NCI-H748 (cell line): ENCODE measurements at regions not wholly inside any gene's neighbourhood (a gene's known extent, or its start where the extent isn't known, plus 50 kb on each side); places are given as distances from the start of the nearest gene placed in this dataset.

ENCODE experiments used
- DNase-seq: peaks from one replicate; lab custom pipeline; 2025; ENCODE audit not compliant: unreplicated experiment; lab: John Stamatoyannopoulos, UW

- no peak for DNase-seq
These were observed 1633.3 kb upstream of the LRRTM3 start for GRCh38 chr10:65292551-65292950.

- DNase-seq = no peak
These were observed 1631.5 kb upstream of the LRRTM3 start for GRCh38 chr10:65294329-65294728.

- no peak for DNase-seq
These were observed 1624.7 kb upstream of the LRRTM3 start for GRCh38 chr10:65301181-65301580.

GRCh38 chr10:65306201-65306600 is 1619.6 kb upstream of the LRRTM3 start:
- DNase-seq = no peak

- no peak for DNase-seq
These were observed 1613.0 kb upstream of the LRRTM3 start for GRCh38 chr10:65312876-65313275.

GRCh38 chr10:65313406-65313805 is 1612.4 kb upstream of the LRRTM3 start:
- no peak for DNase-seq

- DNase-seq = no peak
These were observed 1611.6 kb upstream of the LRRTM3 start for GRCh38 chr10:65314253-65314652.

- no peak for DNase-seq
These were observed 1606.3 kb upstream of the LRRTM3 start for GRCh38 chr10:65319493-65319892.

- no peak for DNase-seq
These were observed 1605.4 kb upstream of the LRRTM3 start for GRCh38 chr10:65320236-65321026.

- no peak for DNase-seq
These were observed 1602.0 kb upstream of the LRRTM3 start for GRCh38 chr10:65323802-65324201.

GRCh38 chr10:65325913-65326312 is 1599.9 kb upstream of the LRRTM3 start:
- DNase-seq = no peak

- DNase-seq = no peak
These were observed 1597.3 kb upstream of the LRRTM3 start for GRCh38 chr10:65328486-65328885.

- no peak for DNase-seq
These were observed 1590.5 kb upstream of the LRRTM3 start for GRCh38 chr10:65335311-65335710.

- no peak for DNase-seq
These were observed 1585.5 kb upstream of the LRRTM3 start for GRCh38 chr10:65340340-65340739.

- DNase-seq = no peak
These were observed 1584.4 kb upstream of the LRRTM3 start for GRCh38 chr10:65341323-65341925.

- DNase-seq = no peak
These were observed 1583.6 kb upstream of the LRRTM3 start for GRCh38 chr10:65342245-65342644.

- no peak for DNase-seq
These were observed 1579.4 kb upstream of the LRRTM3 start for GRCh38 chr10:65346466-65346865.

GRCh38 chr10:65348637-65349036 is 1577.2 kb upstream of the LRRTM3 start:
- peak; percentile 85 for DNase-seq

GRCh38 chr10:65350611-65351010 is 1575.2 kb upstream of the LRRTM3 start:
- DNase-seq = no peak

- DNase-seq = no peak
These were observed 1570.6 kb upstream of the LRRTM3 start for GRCh38 chr10:65355141-65355680.

- DNase-seq = no peak
These were observed 1567.3 kb upstream of the LRRTM3 start for GRCh38 chr10:65358565-65358964.

- no peak for DNase-seq
These were observed 1565.3 kb upstream of the LRRTM3 start for GRCh38 chr10:65360497-65360896.
